Glomerular endothelial cell (primary cell): ENCODE measurements at regions not wholly inside any gene's neighbourhood (a gene's known extent, or its start where the extent isn't known, plus 50 kb on each side); places are given as distances from the start of the nearest gene placed in this dataset.

Experiments
- DNase-seq: peaks from one replicate; pipeline ENCODE4 v3.0.0-alpha.2; 2011; ENCODE audit warnings: low read depth, low spot score; ENCODE audit errors: extremely low read depth

- no peak for DNase-seq
Measured at GRCh38 chr4:128341634-128342033, 54.0 kb upstream of the PGRMC2 start.

- DNase-seq, result no peak
Measured at GRCh38 chr4:128338634-128339355, 51.2 kb upstream of the PGRMC2 start.

GRCh38 chr4:128337863-128338262 lies 50.2 kb upstream of the PGRMC2 start:
- DNase-seq, result no peak
